ENCODE measurements at regions not wholly inside any gene's neighbourhood (a gene's known extent, or its start where the extent isn't known, plus 50 kb on each side); places are given as distances from the start of the nearest gene placed in this dataset.

GRCh38 chr11:127249576-127249975 is 249.0 kb upstream of the KIRREL3 start:
- H3K79me2 ChIP-seq (ENCODE audit: control insufficient read depth, insufficient read depth, low read length), result no peaks in the 10 kb centered on the region
- peaks cover 2% of the 10 kb centered on the region for H3K9me3 ChIP-seq (replicated peaks; ENCODE audit: control insufficient read depth, insufficient read depth, low read length)
- dilution Hi-C loops (cut with MboI; ENCODE audit: extremely low pct_ligation_motif_present, low sequenced_read_pairs), result no loop called here
- ChIA-PET CTCF (no interaction called here), POLR2A (no interaction called here)
- H2AFZ ChIP-seq (ENCODE audit: low read depth, low read length), result no peak overlapping the region
- DNase-seq (ENCODE audit: low read depth, low spot score) (no peak), FAIRE-seq (no peak)
- no peaks in the 10 kb centered on the region for H3K27me3 ChIP-seq (ENCODE audit: control insufficient read depth in 2 of 2, insufficient read depth in 2 of 2, low read length in 2 of 2)
- BruUV-seq (replicated peaks), result no TSS peak
- no peaks in the 10 kb centered on the region for H3K4me1 ChIP-seq (ENCODE audit: control insufficient read depth, extremely low read depth, insufficient read depth, low read length)
- H3K36me3 ChIP-seq (ENCODE audit: control insufficient read depth in 2 of 2, extremely low read depth in 1 of 2, insufficient read depth in 2 of 2, low read length in 2 of 2), result no peaks in the 10 kb centered on the region
- no peak overlapping the region for H3K9ac ChIP-seq (replicated peaks; ENCODE audit: extremely low read depth, insufficient read depth, low read length)
- intact Hi-C loops (cut with micrococcal nuclease), result no loop called here
- TF ChIP-seq FOS (IDR thresholded peaks at IDR 0.05; ENCODE audit: borderline replicate concordance, insufficient read depth, low read length) (no peak), EZH2 (IDR thresholded peaks at IDR 0.05; ENCODE audit: borderline replicate concordance, low read depth, low read length, severe bottlenecking) (no peak), MYC (IDR thresholded peaks at IDR 0.05; ENCODE audit: low read depth, low read length) (no peak), CTCF (IDR thresholded peaks at IDR 0.05; ENCODE audit: extremely low read depth in 1 of 2, insufficient read depth in 1 of 2, low read depth in 1 of 2, low read length in 2 of 2) (no peak), JUN (IDR thresholded peaks at IDR 0.05; ENCODE audit: borderline replicate concordance, insufficient read depth, insufficient read length, low read depth) (no peak)
- H3K4me3 ChIP-seq (replicated peaks in 1 of 3; ENCODE audit: insufficient read depth in 1 of 3, low read depth in 1 of 3, low read length in 3 of 3), result no peak overlapping the region
- no peak overlapping the region for H3K27ac ChIP-seq (ENCODE audit: insufficient read depth, low read depth, low read length)
- no peak overlapping the region for H3K4me2 ChIP-seq (ENCODE audit: insufficient read depth, low read length)
- no peaks in the 10 kb centered on the region for H3K9me1 ChIP-seq (replicated peaks; ENCODE audit: control insufficient read depth, extremely low read depth, insufficient read depth, low read length)
- no peaks in the 10 kb centered on the region for H4K20me1 ChIP-seq (replicated peaks; ENCODE audit: control insufficient read depth, extremely low read depth, insufficient read depth, low read length)

- H3K9me3 ChIP-seq (replicated peaks; ENCODE audit: control insufficient read depth, insufficient read depth, low read length), result peaks cover 2% of the 10 kb centered on the region
- H3K9me1 ChIP-seq (replicated peaks; ENCODE audit: control insufficient read depth, extremely low read depth, insufficient read depth, low read length), result no peaks in the 10 kb centered on the region
- ChIA-PET CTCF (no interaction called here), POLR2A (no interaction called here)
- no TSS peak for BruUV-seq (replicated peaks)
- no peak overlapping the region for H3K27ac ChIP-seq (ENCODE audit: insufficient read depth, low read depth, low read length)
- H3K4me1 ChIP-seq (ENCODE audit: control insufficient read depth, extremely low read depth, insufficient read depth, low read length), result no peaks in the 10 kb centered on the region
- H3K4me2 ChIP-seq (ENCODE audit: insufficient read depth, low read length), result no peak overlapping the region
- no peaks in the 10 kb centered on the region for H3K27me3 ChIP-seq (ENCODE audit: control insufficient read depth in 2 of 2, insufficient read depth in 2 of 2, low read length in 2 of 2)
- no peak for TF ChIP-seq MYC (IDR thresholded peaks at IDR 0.05; ENCODE audit: low read depth, low read length)
- TF ChIP-seq EZH2 (IDR thresholded peaks at IDR 0.05; ENCODE audit: borderline replicate concordance, low read depth, low read length, severe bottlenecking), result no peak
- no peak for TF ChIP-seq JUN (IDR thresholded peaks at IDR 0.05; ENCODE audit: borderline replicate concordance, insufficient read depth, insufficient read length, low read depth)
- TF ChIP-seq GATA2 (IDR thresholded peaks at IDR 0.05; ENCODE audit: insufficient read depth, insufficient read length, low read depth, low read length), result no peak
- no peak for TF ChIP-seq CTCF (IDR thresholded peaks at IDR 0.05; ENCODE audit: extremely low read depth in 1 of 2, insufficient read depth in 1 of 2, low read depth in 1 of 2, low read length in 2 of 2)
- no peak for TF ChIP-seq POLR2A (IDR thresholded peaks at IDR 0.05; ENCODE audit: low read depth, low read length)
- no peak for TF ChIP-seq POLR2AphosphoS5 (IDR thresholded peaks at IDR 0.05; ENCODE audit: insufficient read depth, low read depth, low read length)
- TF ChIP-seq FOS (IDR thresholded peaks at IDR 0.05; ENCODE audit: borderline replicate concordance, insufficient read depth, low read length), result no peak
- no peak for TF ChIP-seq MAX (IDR thresholded peaks at IDR 0.05; ENCODE audit: insufficient read depth, insufficient read length)
- H3K79me2 ChIP-seq (ENCODE audit: control insufficient read depth, insufficient read depth, low read length), result no peaks in the 10 kb centered on the region
- intact Hi-C loops (cut with micrococcal nuclease) (no loop called here), dilution Hi-C loops (cut with MboI; ENCODE audit: extremely low pct_ligation_motif_present, low sequenced_read_pairs) (no loop called here)
- DNase-seq (ENCODE audit: low read depth, low spot score) (no peak), FAIRE-seq (no peak)
- H3K9ac ChIP-seq (replicated peaks; ENCODE audit: extremely low read depth, insufficient read depth, low read length), result no peak overlapping the region
- H3K36me3 ChIP-seq (ENCODE audit: control insufficient read depth in 2 of 2, extremely low read depth in 1 of 2, insufficient read depth in 2 of 2, low read length in 2 of 2), result no peaks in the 10 kb centered on the region
- no peak overlapping the region for H3K4me3 ChIP-seq (replicated peaks in 1 of 3; ENCODE audit: insufficient read depth in 1 of 3, low read depth in 1 of 3, low read length in 3 of 3)
- H2AFZ ChIP-seq (ENCODE audit: low read depth, low read length), result no peak overlapping the region
- H4K20me1 ChIP-seq (replicated peaks; ENCODE audit: control insufficient read depth, extremely low read depth, insufficient read depth, low read length), result no peaks in the 10 kb centered on the region
These were observed 247.9 kb upstream of the KIRREL3 start for GRCh38 chr11:127248476-127248875.

All from endothelial cell of umbilical vein (primary cell).